Retinal pigment epithelial cell (primary cell): ENCODE measurements at regions not wholly inside any gene's neighbourhood (a gene's known extent, or its start where the extent isn't known, plus 50 kb on each side); places are given as distances from the start of the nearest gene placed in this dataset.

Experiments used
- DNase-seq: peaks from one replicate; pipeline ENCODE4 v3.0.0-alpha.2; 2010; ENCODE audit warnings: low read depth
- H3K4me3 ChIP-seq: 2 replicates; pipeline ENCODE4 v1.5.1; 2011; ENCODE audit warnings: mild to moderate bottlenecking, low read length, control low read depth, moderate library complexity
- TF ChIP-seq, protein P1 (sequence below): conservative IDR thresholded peaks from 2 replicates; pipeline ENCODE4 v1.5.1; 2011; ENCODE audit warnings: low read depth, low read length, control low read depth, inconsistent platforms

DNA sequence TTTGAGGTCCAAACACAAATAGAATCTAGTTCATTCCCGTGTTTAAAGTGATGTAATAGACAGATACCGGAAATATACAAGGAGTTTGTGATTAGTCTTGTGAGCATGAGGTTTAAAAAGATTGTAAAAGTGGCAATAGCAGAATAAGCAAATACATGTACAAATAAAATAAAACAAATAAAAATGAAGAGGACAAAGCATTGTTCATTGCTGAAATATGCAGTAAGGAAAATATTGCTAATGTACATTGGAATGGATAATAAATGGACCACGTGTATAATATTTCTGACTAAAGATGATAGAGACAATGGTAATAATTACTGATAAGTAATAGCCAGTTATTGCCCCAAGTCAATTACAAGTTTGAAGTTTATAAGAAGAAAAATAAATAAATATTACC is 75.6 kb upstream of the RTL1 start:
- TF ChIP-seq, protein P1, sequence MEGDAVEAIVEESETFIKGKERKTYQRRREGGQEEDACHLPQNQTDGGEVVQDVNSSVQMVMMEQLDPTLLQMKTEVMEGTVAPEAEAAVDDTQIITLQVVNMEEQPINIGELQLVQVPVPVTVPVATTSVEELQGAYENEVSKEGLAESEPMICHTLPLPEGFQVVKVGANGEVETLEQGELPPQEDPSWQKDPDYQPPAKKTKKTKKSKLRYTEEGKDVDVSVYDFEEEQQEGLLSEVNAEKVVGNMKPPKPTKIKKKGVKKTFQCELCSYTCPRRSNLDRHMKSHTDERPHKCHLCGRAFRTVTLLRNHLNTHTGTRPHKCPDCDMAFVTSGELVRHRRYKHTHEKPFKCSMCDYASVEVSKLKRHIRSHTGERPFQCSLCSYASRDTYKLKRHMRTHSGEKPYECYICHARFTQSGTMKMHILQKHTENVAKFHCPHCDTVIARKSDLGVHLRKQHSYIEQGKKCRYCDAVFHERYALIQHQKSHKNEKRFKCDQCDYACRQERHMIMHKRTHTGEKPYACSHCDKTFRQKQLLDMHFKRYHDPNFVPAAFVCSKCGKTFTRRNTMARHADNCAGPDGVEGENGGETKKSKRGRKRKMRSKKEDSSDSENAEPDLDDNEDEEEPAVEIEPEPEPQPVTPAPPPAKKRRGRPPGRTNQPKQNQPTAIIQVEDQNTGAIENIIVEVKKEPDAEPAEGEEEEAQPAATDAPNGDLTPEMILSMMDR = no peak
- no peak for DNase-seq
- no peak overlapping the region for H3K4me3 ChIP-seq

DNA sequence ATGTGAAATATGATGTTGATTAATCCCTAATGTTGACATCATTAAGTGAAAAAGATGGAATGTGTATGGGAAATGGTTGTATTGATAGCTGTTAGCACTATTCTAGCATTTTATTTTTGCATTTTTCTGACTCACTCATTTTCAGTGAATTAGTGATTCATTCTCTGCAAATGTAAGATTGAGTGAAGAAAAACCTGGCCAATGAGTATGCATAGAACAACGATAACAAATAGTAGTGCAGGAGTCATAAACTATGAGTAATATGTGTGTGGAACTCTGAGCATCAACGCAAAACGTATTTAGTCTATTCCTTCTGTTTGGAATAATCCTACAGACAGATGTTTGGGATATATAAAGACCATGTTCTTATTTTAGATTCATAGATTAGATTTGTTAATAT is 76.3 kb upstream of the RTL1 start:
- DNase-seq = no peak
- TF ChIP-seq, protein P1 = no peak
- no peak overlapping the region for H3K4me3 ChIP-seq

DNA sequence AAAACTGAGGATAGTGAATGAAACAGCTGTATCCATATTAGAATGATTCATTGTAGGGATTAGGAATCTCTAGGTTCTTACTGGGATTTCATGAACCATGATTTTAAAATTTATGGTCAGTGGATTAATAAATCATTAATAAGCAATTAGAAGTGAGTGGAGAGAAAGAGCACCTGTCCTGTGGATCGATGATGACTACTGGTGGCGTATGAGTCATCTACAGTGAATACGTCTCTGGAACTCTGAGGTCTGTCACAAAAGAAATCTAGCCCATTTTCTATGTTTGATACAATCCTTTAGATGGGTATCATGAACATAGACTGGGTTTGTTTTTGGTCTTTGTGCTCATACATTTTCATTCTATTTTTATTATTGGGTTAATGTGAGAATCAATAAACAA is 77.3 kb upstream of the RTL1 start:
- H3K4me3 ChIP-seq = no peak overlapping the region
- DNase-seq = no peak
- TF ChIP-seq, protein P1 = no peak

DNA sequence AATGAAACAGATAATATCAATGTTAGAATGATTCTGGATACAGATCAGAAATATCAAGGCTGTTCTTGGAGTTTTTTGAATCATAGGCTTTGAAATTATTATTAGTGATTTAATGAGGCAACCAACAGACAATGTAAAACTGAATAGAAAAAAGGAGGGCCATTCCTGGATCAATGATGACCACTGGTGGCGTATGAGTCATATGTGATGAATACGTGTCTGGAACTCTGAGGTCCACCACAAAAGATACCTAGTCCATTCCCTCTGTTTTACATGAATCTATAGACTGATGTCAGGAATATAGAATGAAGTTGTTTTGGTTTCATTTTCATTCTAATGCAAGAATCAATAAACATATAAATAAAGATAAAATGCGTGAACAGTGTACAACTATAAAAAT is 78.3 kb upstream of the RTL1 start:
- TF ChIP-seq, protein P1 = no peak
- H3K4me3 ChIP-seq = no peak overlapping the region
- no peak for DNase-seq

DNA sequence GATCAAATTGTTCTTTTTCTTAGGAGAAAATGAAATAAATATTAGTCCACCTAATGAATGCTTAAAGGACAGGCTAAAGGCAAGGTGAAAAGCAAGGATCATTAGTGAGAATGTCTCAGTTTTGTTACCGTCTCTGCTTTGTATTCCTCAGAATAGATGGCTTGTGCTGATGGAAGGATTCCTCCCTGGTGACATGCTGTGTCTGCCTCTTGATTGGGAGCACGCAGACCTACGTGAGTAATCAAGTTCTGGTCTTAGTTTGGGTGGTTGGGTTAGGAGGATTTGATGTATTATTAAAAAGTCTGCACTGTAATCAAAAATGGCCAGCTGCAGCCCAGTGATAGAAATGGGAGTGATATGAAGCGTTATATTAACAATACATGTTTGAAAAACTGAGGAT is 78.8 kb upstream of the RTL1 start:
- TF ChIP-seq, protein P1 = no peak
- no peak overlapping the region for H3K4me3 ChIP-seq
- DNase-seq = no peak

DNA sequence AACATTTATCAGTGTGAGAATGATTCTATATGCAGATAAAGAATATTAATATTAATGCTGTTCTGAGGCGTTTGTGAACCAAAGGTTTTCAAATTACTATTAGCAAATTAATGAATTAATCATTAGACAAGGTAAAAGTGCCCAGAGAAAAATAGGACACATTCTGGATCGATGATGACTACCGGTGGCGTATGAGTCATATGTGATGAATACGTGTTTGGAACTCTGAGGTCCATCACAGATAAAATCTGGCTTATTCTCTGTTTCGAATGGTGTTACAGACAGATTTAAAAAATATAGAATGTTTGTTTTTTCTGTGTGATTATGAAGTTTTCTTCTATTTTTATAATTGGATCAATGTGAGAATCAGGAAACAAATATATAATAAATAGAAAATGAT is 79.2 kb upstream of the RTL1 start:
- DNase-seq = no peak
- TF ChIP-seq, protein P1 = no peak
- H3K4me3 ChIP-seq = no peak overlapping the region

DNA sequence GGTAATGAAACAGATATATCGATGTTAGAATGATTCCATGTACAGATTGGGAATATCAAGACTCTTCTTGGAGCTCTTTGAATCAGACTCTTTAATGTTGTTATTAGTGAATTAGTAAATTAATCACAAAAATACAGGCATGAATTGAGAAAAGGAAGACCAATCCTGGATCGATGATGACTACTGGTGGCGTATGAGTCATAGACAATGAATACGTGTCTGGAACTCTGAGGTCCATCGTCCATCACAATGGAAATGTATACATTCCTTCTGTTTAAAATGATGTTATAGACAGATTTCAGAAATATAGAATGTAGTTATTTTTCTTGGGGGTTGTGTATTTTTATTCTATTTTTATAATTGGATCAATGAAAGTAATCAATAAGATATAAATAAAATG is 80.2 kb upstream of the RTL1 start:
- DNase-seq = no peak
- no peak overlapping the region for H3K4me3 ChIP-seq
- TF ChIP-seq, protein P1 = no peak
